NB4 (cell line): ENCODE measurements at regions not wholly inside any gene's neighbourhood (a gene's known extent, or its start where the extent isn't known, plus 50 kb on each side); places are given as distances from the start of the nearest gene placed in this dataset.

Experiments used
- DNase-seq: peaks from one replicate; pipeline ENCODE4 v3.0.0; 2010; ENCODE audit warnings: low read depth
- H3K4me3 ChIP-seq: one replicate; pipeline ENCODE4 v1.5.1; 2011; ENCODE audit warnings: mild to moderate bottlenecking, low read depth, low read length, moderate library complexity
- CTCF ChIP-seq: IDR thresholded peaks from one replicate; pipeline ENCODE4 v1.5.1; 2012; ENCODE audit warnings: low read depth, low read length
- MAX ChIP-seq: IDR thresholded peaks from 2 replicates; pipeline ENCODE4 v1.6.1; 2011; ENCODE audit warnings: low read depth, low read length
- MYC ChIP-seq: IDR thresholded peaks from 2 replicates; pipeline ENCODE4 v1.6.1; 2011; ENCODE audit warnings: low read depth, low read length
- POLR2A ChIP-seq: IDR thresholded peaks from 2 replicates; pipeline ENCODE4 v1.6.1; 2011; ENCODE audit warnings: mild to moderate bottlenecking; ENCODE audit not compliant: insufficient read length; ENCODE audit errors: extremely low read depth

GRCh38 chr10:114879093-114879492, 57.5 kb downstream of the FHIP2A start:
- no peak for DNase-seq
- H3K4me3 ChIP-seq = peak overlapping the region; percentile 4
- no peak for TF ChIP-seq MYC
- TF ChIP-seq CTCF = no peak
- no peak for TF ChIP-seq POLR2A
- TF ChIP-seq MAX = no peak

GRCh38 chr10:114879541-114880158, 58.1 kb downstream of the FHIP2A start:
- TF ChIP-seq CTCF (peak; percentile 69), MAX (no peak)
- H3K4me3 ChIP-seq = peak overlapping the region; percentile 4
- DNase-seq = peak; percentile 54

- H3K4me3 ChIP-seq = no peak overlapping the region
- DNase-seq = no peak
- TF ChIP-seq POLR2A (no peak), MAX (no peak), MYC (no peak), CTCF (no peak)
Observed at GRCh38 chr10:114881417-114881816, 56.6 kb upstream of the TRUB1 start.

- no peak overlapping the region for H3K4me3 ChIP-seq
- TF ChIP-seq MYC (no peak), POLR2A (no peak), MAX (no peak), CTCF (no peak)
- no peak for DNase-seq
Observed at GRCh38 chr10:114881901-114882300, 56.1 kb upstream of the TRUB1 start.

GRCh38 chr10:114885443-114885842, 52.6 kb upstream of the TRUB1 start:
- no peak for DNase-seq
- no peak overlapping the region for H3K4me3 ChIP-seq
- TF ChIP-seq CTCF (no peak), POLR2A (no peak), MAX (no peak)
